ENCODE measurements at regions not wholly inside any gene's neighbourhood (a gene's known extent, or its start where the extent isn't known, plus 50 kb on each side); places are given as distances from the start of the nearest gene placed in this dataset.

- no peak overlapping the region for H3K27ac ChIP-seq (ENCODE audit: low read depth, low read length)
- DNase-seq (ENCODE audit: low read depth in 1 of 2, low spot score in 2 of 2) (no peak), FAIRE-seq (no peak)
- CTCF ChIA-PET (ENCODE audit: partially characterized antibody) = interaction anchor here (1.2 kb wide), 1 partner anchor 46 kb away, joined by 4 read pairs; no protein-coding TSS in a partner anchor
- POLR2A ChIA-PET (ENCODE audit: partially characterized antibody) = no interaction called here
- WGBS, 2 experiments (ENCODE audit: extremely low coverage in 1 of 2, insufficient coverage in 1 of 2, insufficient read length in 1 of 2, insufficient replicate concordance in 2 of 2, low coverage in 1 of 2, low lambda C conversion rate in 2 of 2, missing lambda C conversion rate in 1 of 2) = 81% methylated on average over 2 of the region's 2 CpGs; no CpG with 5 or more reads in 1 of the 2 experiments
- no peak overlapping the region for H2AK5ac ChIP-seq (ENCODE audit: low read depth, low read length)
- no peaks in the 10 kb centered on the region for H3K79me1 ChIP-seq (ENCODE audit: low read depth, low read length)
- H3K23ac ChIP-seq (ENCODE audit: insufficient read length) = no peak overlapping the region
- no peaks in the 10 kb centered on the region for H3K27me3 ChIP-seq (replicated peaks in 1 of 4; ENCODE audit: control insufficient read depth in 3 of 4, extremely low read depth in 1 of 4, insufficient read depth in 3 of 4, low read length in 3 of 4)
- H3K4me2 ChIP-seq (ENCODE audit: insufficient read depth in 1 of 2, low read depth in 2 of 2, low read length in 2 of 2) = no peak overlapping the region
- no peaks in the 10 kb centered on the region for H4K20me1 ChIP-seq (replicated peaks in 1 of 2; ENCODE audit: control insufficient read depth in 1 of 2, insufficient read depth in 2 of 2, low read length in 2 of 2)
- no peak for TF ChIP-seq RBBP5 (IDR thresholded peaks at IDR 0.05; ENCODE audit: borderline replicate concordance, low read depth, low read length)
- no peak for TF ChIP-seq SP2 (IDR thresholded peaks at IDR 0.05; ENCODE audit: low read length)
- no peak for TF ChIP-seq EGR1 (IDR thresholded peaks at IDR 0.05; ENCODE audit: borderline replicate concordance, low read depth, low read length)
- TF ChIP-seq CTBP2 (IDR thresholded peaks at IDR 0.05; ENCODE audit: borderline replicate concordance, insufficient read depth, insufficient read length, low read length) = no peak
- TF ChIP-seq KDM5A (IDR thresholded peaks at IDR 0.05; ENCODE audit: low read length) = no peak
- TF ChIP-seq SP4 (IDR thresholded peaks at IDR 0.05; ENCODE audit: low read length) = no peak
- no peak for TF ChIP-seq POLR2A (IDR thresholded peaks at IDR 0.05; ENCODE audit: control extremely low read depth in 1 of 2, low read depth in 2 of 2, low read length in 2 of 2)
- TF ChIP-seq TAF7 (optimal IDR thresholded peaks at IDR 0.05; ENCODE audit: borderline replicate concordance, low read depth, low read length) = no peak
- no peaks in the 10 kb centered on the region for H3K23me2 ChIP-seq (ENCODE audit: low read depth, low read length)
- H3K4ac ChIP-seq (replicated peaks; ENCODE audit: insufficient read length, low read depth, low read length) = no peak overlapping the region
- no peak overlapping the region for H2AFZ ChIP-seq (ENCODE audit: low read length)
- H3K9me3 ChIP-seq (ENCODE audit: insufficient read depth in 2 of 2, low read depth in 1 of 2, low read length in 1 of 2) = peaks cover 7 to 14% of the 10 kb centered on the region in 2 experiments; a peak in 3 of 4 replicates
- H2BK120ac ChIP-seq (replicated peaks; ENCODE audit: low read depth, low read length) = no peak overlapping the region
- H2BK15ac ChIP-seq (ENCODE audit: low read length) = no peak overlapping the region
- H3K79me2 ChIP-seq (ENCODE audit: control insufficient read depth in 1 of 2, insufficient read depth in 2 of 2, low read length in 2 of 2) = no peaks in the 10 kb centered on the region
- no peak overlapping the region for H4K91ac ChIP-seq (replicated peaks; ENCODE audit: insufficient read length, low read length)
- H3K9ac ChIP-seq (replicated peaks in 1 of 4; ENCODE audit: extremely low read depth in 1 of 4, low read depth in 3 of 4, low read length in 3 of 4) = no peak overlapping the region
- H3K4me1 ChIP-seq (replicated peaks in 1 of 4; ENCODE audit: control insufficient read depth in 3 of 4, insufficient read depth in 4 of 4, low read length in 3 of 4) = no peaks in the 10 kb centered on the region
- no peak overlapping the region for H3K18ac ChIP-seq (ENCODE audit: extremely low read depth, low read length)
- no peak overlapping the region for H2BK5ac ChIP-seq (ENCODE audit: low read depth, low read length)
- no peak overlapping the region for H2BK12ac ChIP-seq (ENCODE audit: low read depth, low read length)
- no peak overlapping the region for H4K5ac ChIP-seq (ENCODE audit: insufficient read length, low read depth, low read length)
- no peak overlapping the region for H3K14ac ChIP-seq (ENCODE audit: insufficient read length)
- no peaks in the 10 kb centered on the region; a peak in 1 of 8 replicates for H3K36me3 ChIP-seq (ENCODE audit: control insufficient read depth in 2 of 4, insufficient read depth in 4 of 4, low read length in 3 of 4)
- no peak overlapping the region for H2BK20ac ChIP-seq (ENCODE audit: low read length)
- H3K56ac ChIP-seq (replicated peaks; ENCODE audit: insufficient read length, low read depth, low read length) = no peak overlapping the region
- no peak overlapping the region for H3K4me3 ChIP-seq (ENCODE audit: extremely low read depth in 1 of 4, insufficient read depth in 2 of 4, low read depth in 3 of 4, low read length in 4 of 4)
- no peak overlapping the region for H4K8ac ChIP-seq (ENCODE audit: extremely low read depth, insufficient read depth, low read length)
Measured at GRCh38 chr6:76162811-76163210, 90.3 kb upstream of the IMPG1 start.
